ENCODE measurements at regions not wholly inside any gene's neighbourhood (a gene's known extent, or its start where the extent isn't known, plus 50 kb on each side); places are given as distances from the start of the nearest gene placed in this dataset.

DNA sequence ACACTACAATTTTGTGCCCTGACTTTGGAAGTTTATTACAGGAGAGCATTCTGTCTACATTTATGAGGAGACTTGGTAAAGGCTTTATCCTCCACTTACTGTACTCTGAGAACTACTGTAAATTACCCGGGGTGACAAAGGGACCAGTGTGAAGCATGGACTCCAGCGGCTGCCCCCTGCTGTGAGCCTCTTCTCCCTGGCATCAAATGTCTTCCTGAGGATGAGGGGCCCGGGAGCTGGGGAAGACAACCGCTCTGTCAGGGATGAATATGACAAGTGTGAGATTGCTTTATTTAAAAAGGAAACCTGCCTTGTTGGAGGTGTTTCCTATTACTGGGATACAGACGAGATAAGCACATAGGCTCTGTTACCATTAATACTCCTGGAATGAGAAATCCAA, 714.8 kb downstream of the CCSER2 start:
- TF ChIP-seq, protein P1, sequence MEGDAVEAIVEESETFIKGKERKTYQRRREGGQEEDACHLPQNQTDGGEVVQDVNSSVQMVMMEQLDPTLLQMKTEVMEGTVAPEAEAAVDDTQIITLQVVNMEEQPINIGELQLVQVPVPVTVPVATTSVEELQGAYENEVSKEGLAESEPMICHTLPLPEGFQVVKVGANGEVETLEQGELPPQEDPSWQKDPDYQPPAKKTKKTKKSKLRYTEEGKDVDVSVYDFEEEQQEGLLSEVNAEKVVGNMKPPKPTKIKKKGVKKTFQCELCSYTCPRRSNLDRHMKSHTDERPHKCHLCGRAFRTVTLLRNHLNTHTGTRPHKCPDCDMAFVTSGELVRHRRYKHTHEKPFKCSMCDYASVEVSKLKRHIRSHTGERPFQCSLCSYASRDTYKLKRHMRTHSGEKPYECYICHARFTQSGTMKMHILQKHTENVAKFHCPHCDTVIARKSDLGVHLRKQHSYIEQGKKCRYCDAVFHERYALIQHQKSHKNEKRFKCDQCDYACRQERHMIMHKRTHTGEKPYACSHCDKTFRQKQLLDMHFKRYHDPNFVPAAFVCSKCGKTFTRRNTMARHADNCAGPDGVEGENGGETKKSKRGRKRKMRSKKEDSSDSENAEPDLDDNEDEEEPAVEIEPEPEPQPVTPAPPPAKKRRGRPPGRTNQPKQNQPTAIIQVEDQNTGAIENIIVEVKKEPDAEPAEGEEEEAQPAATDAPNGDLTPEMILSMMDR (conservative IDR thresholded peaks at IDR 0.05 in 1 of 2, IDR thresholded peaks at IDR 0.05 in 1 of 2; ENCODE audit: low read depth in 1 of 2, low read length in 2 of 2): no peak
- TF ChIP-seq EZH2 (IDR thresholded peaks at IDR 0.05; ENCODE audit: low read length, missing control alignments): no peak

All from fibroblast of lung (primary cell).